Thoracic aorta (tissue), 2 donors: ENCODE measurements at regions not wholly inside any gene's neighbourhood (a gene's known extent, or its start where the extent isn't known, plus 50 kb on each side); places are given as distances from the start of the nearest gene placed in this dataset.

Source experiments
- ATAC-seq: fragments of 150-250 bp; one replicate; pipeline ENCODE4 v1.8.0; 2017; ENCODE audit warnings: low read depth; ENCODE audit not compliant: insufficient number of reproducible peaks, low FRiP score
- DNase-seq: peaks from one replicate; pipeline ENCODE4 v3.0.0-alpha.2; 2020; ENCODE audit warnings: low spot score
- H3K27ac ChIP-seq, 2 donors: fragments of 200-600 bp; sonication (generic); 1 replicate in 1 of 2; 2 replicates in 1 of 2; pipeline ENCODE4 v1.5.1; 2016; ENCODE audit warnings: mild to moderate bottlenecking in 2 of 2, moderate library complexity in 2 of 2
- H3K27me3 ChIP-seq: fragments of 200-600 bp; sonication (generic); replicated peaks from 2 replicates; pipeline ENCODE4 v1.6.0; 2016; ENCODE audit warnings: mild to moderate bottlenecking; ENCODE audit not compliant: insufficient read depth
- H3K36me3 ChIP-seq: fragments of 200-600 bp; sonication (generic); one replicate; pipeline ENCODE4 v1.5.1; 2016
- H3K4me1 ChIP-seq, 2 donors: fragments of 200-600 bp; sonication (generic); 1 replicate in 1 of 2; 2 replicates in 1 of 2; pipeline versions ENCODE4 v1.5.1 to v1.6.0; 2016; ENCODE audit warnings: low read depth in 2 of 2, mild to moderate bottlenecking in 1 of 2; ENCODE audit not compliant: control insufficient read depth in 1 of 2
- H3K4me3 ChIP-seq: fragments of 200-600 bp; sonication (generic); 2 replicates; pipeline ENCODE4 v1.5.1; 2016; ENCODE audit warnings: mild to moderate bottlenecking
- H3K9me3 ChIP-seq: fragments of 200-600 bp; sonication (generic); 2 replicates; pipeline ENCODE4 v1.5.1; 2016
- TF ChIP-seq, protein P1 (sequence below): fragments of 200-600 bp; sonication (generic); IDR thresholded peaks from one replicate; pipeline ENCODE4 v1.5.1; 2019; ENCODE audit warnings: antibody characterized with exemption

DNA sequence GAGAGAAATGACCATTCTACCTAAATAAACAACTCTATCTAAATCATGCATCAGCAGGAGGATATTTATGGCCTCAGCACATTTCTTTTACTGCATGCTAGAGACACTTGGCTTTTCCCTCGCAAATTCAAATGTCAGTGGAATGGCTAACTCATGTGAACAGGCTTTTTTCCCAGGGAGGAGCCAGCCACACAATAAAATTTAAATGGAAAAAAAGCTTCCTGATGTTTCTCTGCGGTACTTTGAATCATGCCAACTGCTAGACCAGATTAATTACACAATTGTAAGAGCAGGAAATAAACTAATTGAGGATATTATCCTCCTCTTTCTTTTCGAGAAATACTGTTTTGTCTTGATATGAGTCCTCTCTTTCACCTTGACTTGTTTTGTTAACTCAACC is 676.3 kb downstream of the IRS1 start:
- TF ChIP-seq, protein P1, sequence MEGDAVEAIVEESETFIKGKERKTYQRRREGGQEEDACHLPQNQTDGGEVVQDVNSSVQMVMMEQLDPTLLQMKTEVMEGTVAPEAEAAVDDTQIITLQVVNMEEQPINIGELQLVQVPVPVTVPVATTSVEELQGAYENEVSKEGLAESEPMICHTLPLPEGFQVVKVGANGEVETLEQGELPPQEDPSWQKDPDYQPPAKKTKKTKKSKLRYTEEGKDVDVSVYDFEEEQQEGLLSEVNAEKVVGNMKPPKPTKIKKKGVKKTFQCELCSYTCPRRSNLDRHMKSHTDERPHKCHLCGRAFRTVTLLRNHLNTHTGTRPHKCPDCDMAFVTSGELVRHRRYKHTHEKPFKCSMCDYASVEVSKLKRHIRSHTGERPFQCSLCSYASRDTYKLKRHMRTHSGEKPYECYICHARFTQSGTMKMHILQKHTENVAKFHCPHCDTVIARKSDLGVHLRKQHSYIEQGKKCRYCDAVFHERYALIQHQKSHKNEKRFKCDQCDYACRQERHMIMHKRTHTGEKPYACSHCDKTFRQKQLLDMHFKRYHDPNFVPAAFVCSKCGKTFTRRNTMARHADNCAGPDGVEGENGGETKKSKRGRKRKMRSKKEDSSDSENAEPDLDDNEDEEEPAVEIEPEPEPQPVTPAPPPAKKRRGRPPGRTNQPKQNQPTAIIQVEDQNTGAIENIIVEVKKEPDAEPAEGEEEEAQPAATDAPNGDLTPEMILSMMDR = no peak
- H3K27ac ChIP-seq = no peak overlapping the region

GRCh38 chr2:226122041-226122440 is 677.6 kb downstream of the IRS1 start:
- no peaks in the 10 kb centered on the region for H3K27me3 ChIP-seq
- H3K36me3 ChIP-seq = no peaks in the 10 kb centered on the region
- no peak for ATAC-seq
- TF ChIP-seq, protein P1 = no peak
- no peak for DNase-seq
- H3K4me3 ChIP-seq = no peak overlapping the region
- peaks cover 0 to 6% of the 10 kb centered on the region in 2 donors for H3K4me1 ChIP-seq
- no peaks in the 10 kb centered on the region for H3K9me3 ChIP-seq
- no peak overlapping the region for H3K27ac ChIP-seq

More for the DNA sequence above, 676.3 kb downstream of the IRS1 start:
- Histone ChIP-seq H3K36me3 (no peaks in the 10 kb centered on the region), H3K9me3 (no peaks in the 10 kb centered on the region), H3K4me3 (no peak overlapping the region), H3K27me3 (no peaks in the 10 kb centered on the region), H3K4me1 (peaks cover 0 to 6% of the 10 kb centered on the region in 2 donors)
- ATAC-seq (no peak), DNase-seq (no peak)

DNA sequence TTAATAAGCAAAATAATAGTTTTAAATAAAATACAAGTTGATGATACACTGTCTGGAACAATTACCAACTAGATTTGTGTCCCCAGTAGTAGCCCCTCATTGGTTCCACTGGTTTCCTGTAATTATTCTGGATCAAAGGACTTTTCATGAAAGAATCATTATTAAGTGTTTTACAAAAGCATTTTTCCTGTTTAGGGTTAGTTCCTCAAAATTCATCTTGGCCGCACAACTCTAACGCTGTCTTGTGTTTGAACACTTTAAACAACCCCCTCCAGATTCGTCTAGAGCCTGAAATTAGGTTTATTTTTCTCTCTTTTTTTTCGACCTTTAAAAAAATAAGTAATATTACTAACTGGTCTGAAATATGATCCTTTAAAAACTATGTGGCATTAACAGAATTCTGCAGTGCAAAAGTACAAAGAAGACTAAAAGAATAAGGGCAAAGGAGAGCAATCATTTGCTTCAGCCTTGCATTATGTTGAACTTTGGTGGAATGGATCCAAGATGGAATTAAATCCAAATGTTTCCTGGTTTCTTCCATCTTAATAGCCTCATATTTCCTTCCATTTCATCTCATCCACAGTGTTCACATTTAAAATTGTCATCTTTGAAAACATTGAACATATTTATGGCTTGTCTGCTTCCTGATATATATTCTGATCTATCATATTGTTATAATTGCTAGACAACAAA is 678.4 kb downstream of the IRS1 start:
- ATAC-seq (no peak), DNase-seq (no peak)
- TF ChIP-seq, protein P1 = no peak
- H3K36me3 ChIP-seq = no peaks in the 10 kb centered on the region
- H3K4me3 ChIP-seq = no peak overlapping the region
- no peaks in the 10 kb centered on the region for H3K9me3 ChIP-seq
- no peaks in the 10 kb centered on the region for H3K27me3 ChIP-seq
- H3K27ac ChIP-seq = no peak overlapping the region
- H3K4me1 ChIP-seq = peaks cover 0 to 6% of the 10 kb centered on the region in 2 donors

DNA sequence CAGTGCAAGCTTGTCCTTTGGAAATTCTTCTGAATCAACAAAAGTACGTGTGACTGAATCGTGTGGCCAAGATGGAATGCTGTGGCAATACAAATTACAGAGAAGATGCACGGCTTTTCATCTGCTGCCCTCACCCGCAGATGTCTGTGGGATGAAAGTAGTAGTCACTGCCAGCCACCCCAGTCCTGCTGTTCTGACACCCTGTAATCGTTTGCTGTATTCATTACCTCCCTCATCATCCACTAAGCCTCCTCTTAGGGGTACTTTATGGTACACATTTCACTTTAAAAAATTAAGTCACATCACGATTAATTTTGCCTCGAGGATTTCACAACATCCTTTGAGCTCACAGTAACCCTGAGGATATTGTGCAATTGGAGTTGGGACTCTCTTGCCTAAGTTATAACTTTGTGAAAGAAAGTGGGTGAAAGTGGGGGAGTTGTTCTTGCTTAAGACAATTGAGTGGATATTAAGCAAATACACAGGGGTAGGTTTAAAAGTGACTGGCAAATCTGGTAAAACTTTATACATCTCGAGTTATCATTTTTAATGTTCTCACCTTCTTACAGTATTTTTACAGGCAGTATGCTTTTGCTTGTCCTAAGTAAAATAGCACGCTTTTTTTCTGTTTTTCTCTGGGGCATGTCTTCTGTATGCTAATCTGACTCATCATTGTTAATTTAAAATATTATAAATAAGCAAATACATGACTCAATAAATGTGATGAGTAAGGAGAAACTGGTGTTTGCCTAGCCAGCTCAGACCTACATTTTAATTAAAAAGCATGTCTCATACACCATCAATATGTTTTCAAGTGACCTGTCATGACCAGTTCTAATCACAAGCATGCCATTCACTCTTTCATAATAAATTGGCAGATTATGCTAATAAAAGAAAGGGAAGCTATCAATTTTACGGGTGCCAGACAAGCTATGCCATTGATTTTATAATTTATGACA is 680.9 kb downstream of the IRS1 start:
- H3K27me3 ChIP-seq = no peaks in the 10 kb centered on the region
- H3K4me3 ChIP-seq = peak overlapping the region; percentile 17
- peaks cover 6 to 12% of the 10 kb centered on the region in 2 donors for H3K4me1 ChIP-seq
- no peaks in the 10 kb centered on the region for H3K36me3 ChIP-seq
- no peaks in the 10 kb centered on the region for H3K9me3 ChIP-seq
- TF ChIP-seq, protein P1 = no peak
- DNase-seq (no peak), ATAC-seq (peak; percentile 76)
- H3K27ac ChIP-seq = no peak overlapping the region

DNA sequence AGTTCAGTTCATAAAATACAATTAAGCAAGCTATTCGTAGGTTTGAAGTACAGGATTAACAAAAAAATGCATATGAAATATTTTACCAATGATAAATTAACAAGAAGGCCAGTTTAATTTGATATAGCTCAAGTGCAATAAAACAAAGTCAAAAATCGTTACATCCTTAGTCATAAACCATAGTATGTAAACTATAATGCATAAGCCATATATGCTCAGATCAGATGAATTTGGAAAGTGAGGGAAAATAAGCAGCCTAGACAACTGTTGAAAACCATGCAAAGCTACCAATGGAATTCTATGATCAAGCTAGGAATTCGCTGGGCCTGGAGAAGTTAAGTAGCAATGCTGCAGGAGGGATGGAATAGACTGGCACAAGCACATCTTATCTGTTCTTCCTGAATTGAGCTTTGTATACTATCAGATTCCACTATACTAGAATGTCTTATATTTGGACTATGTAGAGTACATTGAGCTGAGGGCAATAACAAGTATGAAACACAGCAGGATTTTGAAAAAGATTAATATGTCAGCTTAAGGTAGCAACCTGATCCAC is 682.0 kb downstream of the IRS1 start:
- DNase-seq (no peak), ATAC-seq (no peak)
- TF ChIP-seq, protein P1 = no peak
- Histone ChIP-seq H3K36me3 (no peaks in the 10 kb centered on the region), H3K27ac (no peak overlapping the region), H3K27me3 (no peaks in the 10 kb centered on the region), H3K4me1 (peaks cover 6 to 12% of the 10 kb centered on the region in 2 donors), H3K9me3 (no peaks in the 10 kb centered on the region), H3K4me3 (no peak overlapping the region)
